GM10266 (cell line): ENCODE measurements at regions not wholly inside any gene's neighbourhood (a gene's known extent, or its start where the extent isn't known, plus 50 kb on each side); places are given as distances from the start of the nearest gene placed in this dataset.

ENCODE experiments used
- DNase-seq: peaks from one replicate; pipeline ENCODE4 v3.0.0; 2012; ENCODE audit errors: extremely low spot score
- TF ChIP-seq, protein P1 (sequence below): IDR thresholded peaks from 2 replicates; pipeline ENCODE4 v1.5.1; 2012; ENCODE audit warnings: mild to moderate bottlenecking, low read depth; ENCODE audit not compliant: control insufficient read depth, insufficient read depth; ENCODE audit errors: missing control alignments

DNA sequence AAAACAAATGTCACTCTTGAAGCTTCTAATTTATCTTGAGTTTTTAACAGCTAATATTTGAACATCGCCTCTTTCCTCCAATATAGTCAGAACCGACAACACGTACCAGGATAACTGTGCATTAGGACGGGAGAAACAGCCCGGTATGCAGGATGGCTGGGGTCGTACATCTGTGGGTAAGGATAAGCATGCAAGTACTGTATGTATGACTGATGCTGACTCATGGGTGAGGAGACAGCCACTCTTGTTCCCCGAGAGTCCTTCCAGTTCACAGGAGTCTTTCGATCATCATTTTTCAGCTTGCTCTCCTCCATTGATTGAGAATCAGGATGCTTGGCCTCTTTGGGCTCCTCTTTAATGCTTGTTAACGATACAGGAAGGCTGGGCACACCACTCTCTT lies 102.3 kb downstream of the ZNF608 start:
- TF ChIP-seq, protein P1, sequence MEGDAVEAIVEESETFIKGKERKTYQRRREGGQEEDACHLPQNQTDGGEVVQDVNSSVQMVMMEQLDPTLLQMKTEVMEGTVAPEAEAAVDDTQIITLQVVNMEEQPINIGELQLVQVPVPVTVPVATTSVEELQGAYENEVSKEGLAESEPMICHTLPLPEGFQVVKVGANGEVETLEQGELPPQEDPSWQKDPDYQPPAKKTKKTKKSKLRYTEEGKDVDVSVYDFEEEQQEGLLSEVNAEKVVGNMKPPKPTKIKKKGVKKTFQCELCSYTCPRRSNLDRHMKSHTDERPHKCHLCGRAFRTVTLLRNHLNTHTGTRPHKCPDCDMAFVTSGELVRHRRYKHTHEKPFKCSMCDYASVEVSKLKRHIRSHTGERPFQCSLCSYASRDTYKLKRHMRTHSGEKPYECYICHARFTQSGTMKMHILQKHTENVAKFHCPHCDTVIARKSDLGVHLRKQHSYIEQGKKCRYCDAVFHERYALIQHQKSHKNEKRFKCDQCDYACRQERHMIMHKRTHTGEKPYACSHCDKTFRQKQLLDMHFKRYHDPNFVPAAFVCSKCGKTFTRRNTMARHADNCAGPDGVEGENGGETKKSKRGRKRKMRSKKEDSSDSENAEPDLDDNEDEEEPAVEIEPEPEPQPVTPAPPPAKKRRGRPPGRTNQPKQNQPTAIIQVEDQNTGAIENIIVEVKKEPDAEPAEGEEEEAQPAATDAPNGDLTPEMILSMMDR = no peak
- no peak for DNase-seq

DNA sequence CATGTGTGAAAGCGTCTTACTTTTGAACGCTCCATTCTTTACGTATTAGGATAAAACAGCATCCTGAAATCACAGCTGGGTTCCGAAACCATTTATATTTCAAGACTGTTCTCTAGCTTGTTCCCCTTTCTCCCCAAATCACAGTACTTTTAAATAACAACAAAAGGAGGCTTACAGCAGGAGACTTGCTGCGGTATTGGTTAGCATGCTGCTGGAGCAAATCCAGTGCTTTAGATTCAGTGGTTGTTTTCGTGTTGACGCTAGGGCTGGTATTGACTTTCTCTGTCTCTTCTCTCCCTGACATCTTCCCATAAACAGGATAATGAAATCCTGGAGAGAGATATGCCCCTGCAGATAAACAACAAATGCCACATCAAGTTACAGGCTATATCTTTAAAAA lies 103.1 kb downstream of the ZNF608 start:
- no peak for DNase-seq
- TF ChIP-seq, protein P1 = no peak

- peak; percentile 18 for DNase-seq
- TF ChIP-seq, protein P1 = no peak
These were observed 104.3 kb downstream of the ZNF608 start for GRCh38 chr5:124642151-124642550.

GRCh38 chr5:124641154-124641792 lies 105.2 kb downstream of the ZNF608 start:
- no peak for DNase-seq
- TF ChIP-seq, protein P1 = no peak

DNA sequence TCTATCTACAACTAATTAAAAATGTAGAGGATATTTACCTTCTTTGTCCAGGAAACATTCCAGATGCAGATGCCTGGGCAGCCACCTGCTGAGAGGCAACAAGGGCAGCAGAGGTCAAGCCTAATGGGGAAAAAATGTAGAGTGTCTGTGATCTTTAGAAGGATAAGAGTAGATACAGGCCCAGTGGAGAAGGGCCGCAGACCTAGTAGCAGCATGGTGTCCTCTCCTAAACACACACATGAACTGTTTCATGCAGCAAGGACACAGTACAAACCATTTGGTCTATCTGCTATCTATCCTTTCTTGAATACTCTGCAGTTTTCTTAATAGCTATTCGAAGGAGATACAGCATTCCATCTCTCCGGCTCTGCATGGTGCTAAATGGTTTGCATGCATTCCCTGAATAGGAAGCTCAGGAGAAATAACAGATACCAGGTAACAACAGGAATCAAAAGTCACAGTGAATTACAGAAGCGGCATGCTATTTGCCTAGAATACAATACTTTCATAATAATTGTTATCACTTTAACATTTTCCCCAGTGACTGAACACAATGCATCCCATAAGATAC lies 107.3 kb downstream of the ZNF608 start:
- TF ChIP-seq, protein P1 = no peak
- no peak for DNase-seq

DNA sequence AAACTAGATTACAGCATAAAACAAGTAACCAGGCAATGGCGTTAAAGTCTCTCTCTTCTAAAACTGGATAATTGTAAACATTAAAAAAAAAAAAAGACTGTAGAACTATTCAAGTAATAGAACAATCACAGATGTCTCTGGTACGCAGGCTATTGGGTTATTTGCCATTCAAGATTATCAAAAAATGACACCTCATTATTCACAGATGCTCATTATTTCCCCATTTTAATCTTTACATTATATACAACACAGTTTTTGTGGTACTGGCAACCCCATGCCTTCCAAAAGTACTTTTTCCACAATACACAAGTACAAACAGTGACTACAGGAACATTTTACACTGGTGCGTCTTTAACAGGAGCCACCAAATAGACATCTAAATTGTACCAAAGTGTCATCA lies 109.4 kb downstream of the ZNF608 start:
- DNase-seq = no peak
- TF ChIP-seq, protein P1 = no peak

GRCh38 chr5:124634741-124635323 lies 111.6 kb downstream of the ZNF608 start:
- TF ChIP-seq, protein P1 = no peak
- DNase-seq = no peak
